HEK293 (cell line): ENCODE measurements at regions not wholly inside any gene's neighbourhood (a gene's known extent, or its start where the extent isn't known, plus 50 kb on each side); places are given as distances from the start of the nearest gene placed in this dataset.

Source experiments
- CTCF ChIA-PET: fragments of 350-600 bp; formaldehyde crosslinking; extraction: SDS; loops from one replicate; lab custom pipeline; 2021; ENCODE audit warnings: antibody characterized with exemption; lab: Yijun Ruan, JAX
- POLR2A ChIA-PET: fragments of 300-600 bp; formaldehyde crosslinking; extraction: SDS; loops from one replicate; lab custom pipeline; 2020; ENCODE audit warnings: antibody characterized with exemption, inconsistent platforms; lab: Yijun Ruan, JAX
- H3K27ac ChIP-seq: fragments of 200-500 bp; sonication (Bioruptor generic); 2 replicates; pipeline ENCODE4 v1.5.1; 2014; ENCODE audit warnings: low read depth, low read length, control low read depth, inconsistent platforms; ENCODE audit errors: extremely low read depth
- H3K36me3 ChIP-seq, 2 experiments: fragments of 200-500 bp in 1 of 2; sonication (Bioruptor generic) in 1 of 2; 1 replicate in 1 of 2; 2 replicates in 1 of 2; pipeline ENCODE4 v1.5.1; 2014 to 2017; ENCODE audit warnings: inconsistent platforms in 2 of 2, low read length in 2 of 2; ENCODE audit not compliant: control insufficient read depth in 2 of 2, insufficient read depth in 1 of 2
- H3K4me1 ChIP-seq: fragments of 200-500 bp; sonication (Bioruptor generic); 2 replicates; pipeline ENCODE4 v1.5.1; 2014; ENCODE audit warnings: mild to moderate bottlenecking, low read length, inconsistent platforms; ENCODE audit not compliant: control insufficient read depth, insufficient read depth
- H3K4me3 ChIP-seq: 2 replicates; pipeline ENCODE4 v1.5.1; 2011; ENCODE audit warnings: low read depth, mild to moderate bottlenecking, control low read depth, low read length, moderate library complexity
- H3K9me3 ChIP-seq: fragments of 200-500 bp; sonication (Bioruptor generic); 2 replicates; pipeline ENCODE4 v1.5.1; 2014; ENCODE audit warnings: low read depth, low read length, inconsistent platforms; ENCODE audit not compliant: control insufficient read depth, insufficient read depth
- BCL11B ChIP-seq: fragments of 450-650 bp; formaldehyde crosslinking; IDR thresholded peaks from 2 replicates; pipeline ENCODE4 v1.5.1; 2016; ENCODE audit warnings: low read depth, missing biosample characterization, missing genetic modification characterization
- IKZF3 ChIP-seq: fragments of 450-650 bp; IDR thresholded peaks from 2 replicates; pipeline ENCODE4 v1.5.0; 2018; ENCODE audit warnings: missing biosample characterization, mild to moderate bottlenecking, missing genetic modification characterization, moderate library complexity
- KLF8 ChIP-seq: fragments of 450-650 bp; formaldehyde crosslinking; IDR thresholded peaks from 2 replicates; pipeline ENCODE4 v1.5.1; 2016; ENCODE audit warnings: missing biosample characterization, missing genetic modification characterization
- MZF1 ChIP-seq: fragments of 450-650 bp; formaldehyde crosslinking; IDR thresholded peaks from 2 replicates; pipeline ENCODE4 v1.5.1; 2017; ENCODE audit warnings: missing biosample characterization, missing genetic modification characterization, borderline replicate concordance
- REPIN1 ChIP-seq: fragments of 450-650 bp; formaldehyde crosslinking; IDR thresholded peaks from 2 replicates; pipeline ENCODE4 v1.5.1; 2017; ENCODE audit warnings: missing biosample characterization, missing genetic modification characterization, low read depth
- ZEB2 ChIP-seq: fragments of 450-650 bp; formaldehyde crosslinking; IDR thresholded peaks from 2 replicates; pipeline ENCODE4 v1.5.1; 2016; ENCODE audit warnings: missing biosample characterization, missing genetic modification characterization
- ZNF140 ChIP-seq: fragments of 450-650 bp; formaldehyde crosslinking; IDR thresholded peaks from 2 replicates; pipeline ENCODE4 v1.5.1; 2016; ENCODE audit warnings: missing biosample characterization, missing genetic modification characterization
- ZNF16 ChIP-seq: fragments of 450-650 bp; formaldehyde crosslinking; IDR thresholded peaks from 2 replicates; pipeline ENCODE4 v1.5.1; 2016; ENCODE audit warnings: low read depth, missing biosample characterization, missing genetic modification characterization
- ZNF248 ChIP-seq: fragments of 450-650 bp; formaldehyde crosslinking; IDR thresholded peaks from 2 replicates; pipeline ENCODE4 v1.5.1; 2017; ENCODE audit warnings: missing biosample characterization, missing genetic modification characterization
- ZNF274 ChIP-seq, 2 experiments: fragments of 200-500 bp in 1 of 2; fragments of 450-650 bp in 1 of 2; sonication (Bioruptor generic) in 1 of 2; formaldehyde crosslinking in 1 of 2; IDR thresholded peaks; 2 replicates each; pipeline versions ENCODE4 v1.5.1 to v1.6.1; 2014 to 2016; ENCODE audit warnings: borderline replicate concordance in 1 of 2, inconsistent platforms in 1 of 2, low read length in 1 of 2, missing biosample characterization in 1 of 2, missing genetic modification characterization in 1 of 2
- ZNF341 ChIP-seq: fragments of 450-650 bp; formaldehyde crosslinking; IDR thresholded peaks from 2 replicates; pipeline ENCODE4; 2016; ENCODE audit warnings: low read depth, missing biosample characterization, missing genetic modification characterization
- ZNF37A ChIP-seq: fragments of 450-650 bp; IDR thresholded peaks from 2 replicates; pipeline ENCODE4 v1.5.1; 2018; ENCODE audit warnings: missing biosample characterization, missing genetic modification characterization
- ZNF404 ChIP-seq: fragments of 450-650 bp; formaldehyde crosslinking; IDR thresholded peaks from 2 replicates; pipeline ENCODE4 v1.5.1; 2017; ENCODE audit warnings: missing biosample characterization, missing genetic modification characterization
- ZNF416 ChIP-seq: fragments of 450-650 bp; formaldehyde crosslinking; IDR thresholded peaks from 2 replicates; pipeline ENCODE4 v1.5.1; 2016; ENCODE audit warnings: missing biosample characterization, missing genetic modification characterization
- ZNF501 ChIP-seq: fragments of 450-650 bp; formaldehyde crosslinking; IDR thresholded peaks from 2 replicates; pipeline ENCODE4 v1.5.1; 2016; ENCODE audit warnings: missing biosample characterization, missing genetic modification characterization
- ZNF510 ChIP-seq: fragments of 450-650 bp; formaldehyde crosslinking; IDR thresholded peaks from 2 replicates; pipeline ENCODE4 v1.5.1; 2018; ENCODE audit warnings: mild to moderate bottlenecking, missing genetic modification characterization, missing biosample characterization; ENCODE audit not compliant: insufficient replicate concordance
- ZNF544 ChIP-seq: fragments of 450-650 bp; formaldehyde crosslinking; IDR thresholded peaks from 2 replicates; pipeline ENCODE4 v1.5.0; 2017; ENCODE audit warnings: missing biosample characterization, missing genetic modification characterization
- ZNF596 ChIP-seq: fragments of 450-650 bp; IDR thresholded peaks from 2 replicates; pipeline ENCODE4 v1.5.0; 2018; ENCODE audit warnings: missing biosample characterization, mild to moderate bottlenecking, missing genetic modification characterization, moderate library complexity
- ZNF664 ChIP-seq: fragments of 450-650 bp; formaldehyde crosslinking; IDR thresholded peaks from 2 replicates; pipeline ENCODE4 v1.5.1; 2016; ENCODE audit warnings: missing biosample characterization, missing genetic modification characterization
- TF ChIP-seq, protein P1 (sequence below): fragments of 450-650 bp; formaldehyde crosslinking; IDR thresholded peaks from 2 replicates; pipeline ENCODE4 v1.5.1; 2016; ENCODE audit warnings: missing biosample characterization, missing genetic modification characterization

DNA sequence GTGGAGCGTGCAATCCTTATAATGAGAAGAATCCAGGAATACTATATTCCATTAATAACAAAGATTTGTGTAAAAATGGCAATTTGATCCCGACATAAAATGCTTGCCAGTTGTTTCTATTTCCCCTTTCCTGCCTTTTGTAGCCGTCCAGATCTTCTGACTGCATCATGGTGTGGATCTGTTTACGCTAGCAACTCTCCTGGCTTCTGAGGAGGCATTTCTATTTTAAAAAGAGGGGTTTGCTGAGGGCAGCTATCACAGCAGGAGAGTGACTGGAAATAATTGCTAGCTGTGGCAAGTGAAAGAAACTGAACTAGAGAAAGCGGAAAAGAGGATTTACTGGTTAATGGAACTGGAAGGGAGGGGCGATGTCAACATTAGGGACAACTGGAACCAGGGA is 145.6 kb downstream of the ATP23 start (continued):
- TF ChIP-seq ZNF404 (no peak), ZEB2 (tag by site-specific recombination) (no peak)

DNA sequence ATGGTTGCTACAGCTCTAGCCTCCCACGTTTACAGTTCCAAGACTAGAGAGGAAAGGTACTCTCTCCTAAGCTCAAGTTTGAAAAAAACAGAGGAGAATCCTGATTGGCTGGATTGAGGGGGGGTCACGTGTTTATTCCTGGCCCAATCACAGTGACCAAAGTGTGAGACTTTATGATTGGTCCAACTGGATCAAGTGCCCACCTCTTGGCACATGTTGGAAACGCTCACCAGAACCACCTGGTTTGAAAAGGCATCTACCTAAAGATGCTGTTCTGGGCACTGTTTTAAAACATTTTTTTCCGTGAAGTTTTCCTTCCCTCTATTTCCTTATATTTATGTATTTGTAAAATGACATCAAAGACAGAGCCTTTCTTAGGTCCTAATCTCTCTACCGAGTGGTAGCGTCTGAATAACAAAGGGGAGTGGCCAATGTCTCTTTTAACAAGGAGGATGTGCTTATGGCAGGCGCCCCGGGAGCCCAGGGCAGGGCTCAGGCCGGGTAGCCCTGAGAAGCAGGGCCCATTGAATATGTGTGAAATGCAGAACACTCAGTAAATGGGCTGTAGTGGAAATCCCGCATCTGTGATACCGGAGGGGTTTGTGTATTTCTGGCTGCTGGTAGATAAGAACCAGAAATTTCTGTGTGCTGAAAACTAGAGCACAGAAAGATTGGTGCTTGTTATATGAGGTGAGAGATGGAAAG is 146.2 kb downstream of the ATP23 start:
- TF ChIP-seq ZNF416 (tag by site-specific recombination) (no peak), ZNF596 (tag by site-specific recombination) (no peak), IKZF3 (tag by site-specific recombination) (no peak), ZNF544 (tag by site-specific recombination) (no peak)
- H3K4me3 ChIP-seq = no peak overlapping the region
- H3K9me3 ChIP-seq = no peaks in the 10 kb centered on the region
- H3K27ac ChIP-seq = no peak overlapping the region
- ChIA-PET POLR2A (no interaction called here), CTCF (no interaction called here)
- H3K36me3 ChIP-seq = no peaks in the 10 kb centered on the region
- H3K4me1 ChIP-seq = no peaks in the 10 kb centered on the region

DNA sequence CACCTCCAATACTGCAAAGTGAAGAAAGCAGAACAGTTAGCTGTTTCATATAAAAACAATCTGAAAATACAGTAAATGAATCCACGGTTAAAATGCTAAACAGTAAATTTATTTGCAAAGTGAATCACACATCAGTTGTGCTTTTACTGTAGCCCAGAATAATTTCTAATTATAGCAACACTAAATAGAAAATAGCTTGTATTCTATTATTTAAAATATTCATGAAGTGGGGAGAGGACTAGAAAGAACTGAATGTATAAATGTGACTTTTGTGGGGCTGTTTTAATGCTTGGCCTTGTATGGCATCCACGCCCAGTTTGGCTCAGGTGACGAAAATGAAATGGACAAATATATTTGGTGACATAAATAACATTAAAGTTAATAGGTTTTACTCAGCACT is 148.2 kb downstream of the ATP23 start:
- Histone ChIP-seq H3K9me3 (no peaks in the 10 kb centered on the region), H3K27ac (no peak overlapping the region)
- CTCF ChIA-PET = interaction anchor here (0.7 to 0.8 kb wide), 2 partner anchors 16 to 290 kb away, joined by 3 read pairs; no protein-coding TSS in a partner anchor
- TF ChIP-seq ZNF274 (IDR thresholded peaks at IDR 0.05; ENCODE audit: low read length) (no peak), ZNF274 (tag by site-specific recombination; IDR thresholded peaks at IDR 0.05; ENCODE audit: borderline replicate concordance) (no peak), ZNF16 (tag by site-specific recombination) (no peak), KLF8 (tag by site-specific recombination) (no peak), ZNF501 (tag by site-specific recombination) (no peak), ZNF664 (tag by site-specific recombination) (no peak), ZNF248 (tag by site-specific recombination) (no peak)
- TF ChIP-seq, protein P1, sequence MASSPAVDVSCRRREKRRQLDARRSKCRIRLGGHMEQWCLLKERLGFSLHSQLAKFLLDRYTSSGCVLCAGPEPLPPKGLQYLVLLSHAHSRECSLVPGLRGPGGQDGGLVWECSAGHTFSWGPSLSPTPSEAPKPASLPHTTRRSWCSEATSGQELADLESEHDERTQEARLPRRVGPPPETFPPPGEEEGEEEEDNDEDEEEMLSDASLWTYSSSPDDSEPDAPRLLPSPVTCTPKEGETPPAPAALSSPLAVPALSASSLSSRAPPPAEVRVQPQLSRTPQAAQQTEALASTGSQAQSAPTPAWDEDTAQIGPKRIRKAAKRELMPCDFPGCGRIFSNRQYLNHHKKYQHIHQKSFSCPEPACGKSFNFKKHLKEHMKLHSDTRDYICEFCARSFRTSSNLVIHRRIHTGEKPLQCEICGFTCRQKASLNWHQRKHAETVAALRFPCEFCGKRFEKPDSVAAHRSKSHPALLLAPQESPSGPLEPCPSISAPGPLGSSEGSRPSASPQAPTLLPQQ (tag by site-specific recombination) = no peak
- TF ChIP-seq, all 188 proteins: peak for 0
- Histone ChIP-seq H3K4me3 (no peak overlapping the region), H3K36me3 (no peaks in the 10 kb centered on the region), H3K4me1 (no peaks in the 10 kb centered on the region)
- POLR2A ChIA-PET = no interaction called here

DNA sequence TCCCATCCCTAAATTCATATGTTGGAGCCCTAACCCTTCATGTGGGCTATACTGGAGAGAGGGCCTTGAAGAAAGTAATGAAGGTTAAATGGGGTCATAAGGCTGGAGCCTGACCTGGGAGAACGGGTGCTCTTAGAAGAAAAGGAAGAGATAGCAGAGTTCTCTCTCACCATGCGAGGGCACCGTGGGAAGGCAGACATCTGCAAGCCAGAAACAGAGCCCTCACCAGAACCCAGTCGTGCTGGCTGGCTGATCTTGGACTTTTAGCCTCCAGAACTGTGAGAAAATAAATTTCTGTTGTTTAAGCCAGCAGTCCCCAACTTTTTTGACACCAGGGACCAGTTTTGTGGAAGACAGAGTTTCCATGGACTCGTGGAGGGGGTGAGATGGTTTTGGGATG is 149.3 kb downstream of the ATP23 start:
- ChIA-PET POLR2A (no interaction called here), CTCF (no interaction called here)
- H3K4me3 ChIP-seq = no peak overlapping the region
- no peak for TF ChIP-seq MZF1 (tag by site-specific recombination)
- TF ChIP-seq REPIN1 = no peak
- TF ChIP-seq ZNF510 (tag by site-specific recombination) = no peak
- no peak for TF ChIP-seq ZNF37A (tag by site-specific recombination)
- no peak for TF ChIP-seq ZNF140
- TF ChIP-seq BCL11B = no peak
- no peak for TF ChIP-seq ZNF341 (tag by site-specific recombination)
- H3K9me3 ChIP-seq = no peaks in the 10 kb centered on the region
- no peaks in the 10 kb centered on the region for H3K36me3 ChIP-seq
- H3K27ac ChIP-seq = no peak overlapping the region
- H3K4me1 ChIP-seq = no peaks in the 10 kb centered on the region
